ENCODE measurements at regions not wholly inside any gene's neighbourhood (a gene's known extent, or its start where the extent isn't known, plus 50 kb on each side); places are given as distances from the start of the nearest gene placed in this dataset.
A peak's percentile ranks its signal among the peaks of the same experiment; 100 is the strongest.

GRCh38 chr7:36802459-36803135 lies 78.3 kb upstream of the AOAH start:
- no peak for DNase-seq

- no peak for DNase-seq
Measured at GRCh38 chr7:36796850-36797536, 72.7 kb upstream of the AOAH start.

- no peak for DNase-seq
Measured at GRCh38 chr7:36795451-36796021, 71.2 kb upstream of the AOAH start.

GRCh38 chr7:36794689-36795088 lies 70.4 kb upstream of the AOAH start:
- DNase-seq: peak in 1 of 56 donors; percentile 4

GRCh38 chr7:36792421-36792820 lies 68.1 kb upstream of the AOAH start:
- peak in 1 of 56 donors; percentile 44 for DNase-seq

GRCh38 chr7:36790311-36790787 lies 66.1 kb upstream of the AOAH start:
- no peak for DNase-seq

GRCh38 chr7:36788825-36789470 lies 64.7 kb upstream of the AOAH start:
- no peak for DNase-seq

- DNase-seq: no peak
Measured at GRCh38 chr7:36787933-36788378, 63.7 kb upstream of the AOAH start.

- DNase-seq: peak in 9 of 56 donors; percentile 5 to 62 (median 28)
Measured at GRCh38 chr7:36784991-36785940, 61.0 kb upstream of the AOAH start.

GRCh38 chr7:36781011-36781738 lies 56.9 kb upstream of the AOAH start:
- DNase-seq: no peak

GRCh38 chr7:36777855-36778254 lies 53.6 kb upstream of the AOAH start:
- DNase-seq: no peak

- DNase-seq: no peak
Measured at GRCh38 chr7:36777062-36777461, 52.8 kb upstream of the AOAH start.

- no peak for DNase-seq
Measured at GRCh38 chr7:36775676-36776075, 51.4 kb upstream of the AOAH start.

- no peak for DNase-seq
Measured at GRCh38 chr7:36775061-36775620, 50.8 kb upstream of the AOAH start.
